LNCaP clone FGC (cell line): ENCODE measurements at regions not wholly inside any gene's neighbourhood (a gene's known extent, or its start where the extent isn't known, plus 50 kb on each side); places are given as distances from the start of the nearest gene placed in this dataset.

Experiments used
- DNase-seq: peaks from one replicate; pipeline ENCODE4 v3.0.0-alpha.2; 2011; ENCODE audit warnings: low read depth
- H3K4me3 ChIP-seq: 2 replicates; pipeline ENCODE4 v1.5.1; 2011; ENCODE audit warnings: mild to moderate bottlenecking, low read depth, low read length, control low read depth
- CTCF ChIP-seq: IDR thresholded peaks from 2 replicates; pipeline ENCODE4 v1.5.1; 2012; ENCODE audit warnings: mild to moderate bottlenecking; ENCODE audit not compliant: control insufficient read depth, insufficient read depth; ENCODE audit errors: extremely low read depth

DNA sequence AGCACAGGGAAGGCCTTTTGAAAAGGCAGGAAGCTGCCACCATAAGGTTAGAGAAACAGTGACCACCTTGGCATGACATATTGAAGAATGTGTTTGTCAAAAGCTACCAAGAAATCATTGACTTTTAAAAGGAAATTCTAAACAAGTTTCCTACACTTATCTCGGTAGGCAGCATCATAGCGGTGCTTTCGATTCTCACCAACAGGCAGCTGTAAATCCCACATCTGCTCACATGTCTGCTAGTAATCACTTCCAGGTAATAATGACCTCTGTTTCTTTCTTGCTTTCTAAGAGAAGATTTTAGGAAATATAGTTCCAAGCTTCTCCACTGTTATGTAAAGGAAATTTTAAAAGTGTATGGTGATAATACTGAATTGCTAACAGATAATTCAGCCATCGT lies 821.1 kb upstream of the FOXG1 start:
- DNase-seq: no peak
- TF ChIP-seq CTCF: no peak
- no peak overlapping the region for H3K4me3 ChIP-seq

DNA sequence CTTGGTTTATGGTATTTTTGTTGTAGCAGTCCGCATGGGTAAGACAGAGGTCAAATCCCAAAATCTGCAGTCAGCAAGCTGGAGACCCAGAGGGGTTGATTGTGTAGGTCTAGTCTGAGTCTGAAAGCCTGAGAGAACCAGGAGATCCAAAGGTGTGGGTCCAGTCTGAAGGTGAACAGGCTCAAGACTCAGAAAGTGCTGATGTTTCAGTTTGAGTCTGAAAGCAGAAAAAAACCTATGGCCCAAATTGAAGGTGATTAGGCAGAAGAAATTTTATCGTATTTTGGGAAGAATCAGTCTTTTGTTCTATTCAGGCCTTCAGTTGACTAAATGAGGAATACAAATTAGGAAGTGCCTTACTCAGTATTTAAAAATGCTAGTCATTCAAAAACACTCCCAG lies 807.8 kb upstream of the FOXG1 start:
- no peak for DNase-seq
- TF ChIP-seq CTCF: no peak
- H3K4me3 ChIP-seq: no peak overlapping the region

GRCh38 chr14:27995691-27996090 lies 770.9 kb upstream of the FOXG1 start:
- DNase-seq: no peak
- H3K4me3 ChIP-seq: no peak overlapping the region
- no peak for TF ChIP-seq CTCF

- no peak for TF ChIP-seq CTCF
- H3K4me3 ChIP-seq: no peak overlapping the region
- DNase-seq: no peak
These were observed 765.6 kb upstream of the FOXG1 start for GRCh38 chr14:28001002-28001401.

GRCh38 chr14:28012629-28013415 lies 753.8 kb upstream of the FOXG1 start:
- DNase-seq: no peak
- H3K4me3 ChIP-seq: no peak overlapping the region
- TF ChIP-seq CTCF: peak; percentile 21

- H3K4me3 ChIP-seq: no peak overlapping the region
- no peak for DNase-seq
- TF ChIP-seq CTCF: no peak
These were observed 746.5 kb upstream of the FOXG1 start for GRCh38 chr14:28020112-28020511.

DNA sequence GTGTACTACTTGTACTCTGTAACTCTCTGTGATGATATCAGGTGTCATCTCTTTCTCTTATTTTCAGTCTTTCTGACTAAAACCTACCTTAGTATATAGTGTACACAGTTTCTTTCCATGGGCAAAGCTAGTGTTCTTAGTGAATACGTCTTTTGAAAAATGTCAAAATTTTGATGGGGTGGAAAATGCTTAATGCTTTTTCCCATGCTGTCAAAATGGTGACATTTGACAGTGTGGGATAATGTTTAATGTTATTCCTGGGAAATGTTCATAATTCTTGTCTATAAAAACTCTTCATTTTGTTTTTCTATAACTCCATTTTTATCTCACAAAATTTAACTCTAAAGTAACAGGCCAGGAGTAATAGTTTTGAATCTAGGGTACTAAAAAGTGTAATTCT lies 742.7 kb upstream of the FOXG1 start:
- no peak overlapping the region for H3K4me3 ChIP-seq
- no peak for DNase-seq
- TF ChIP-seq CTCF: no peak
